Activated CD4-positive, alpha-beta T cell treated with anti-CD3 and anti-CD28 coated beads for 1 hour (primary cell): ENCODE measurements at regions not wholly inside any gene's neighbourhood (a gene's known extent, or its start where the extent isn't known, plus 50 kb on each side); places are given as distances from the start of the nearest gene placed in this dataset.

Source experiments
- DNase-seq: peaks from one replicate; pipeline ENCODE4 v3.0.0-alpha.2; 2020

DNA sequence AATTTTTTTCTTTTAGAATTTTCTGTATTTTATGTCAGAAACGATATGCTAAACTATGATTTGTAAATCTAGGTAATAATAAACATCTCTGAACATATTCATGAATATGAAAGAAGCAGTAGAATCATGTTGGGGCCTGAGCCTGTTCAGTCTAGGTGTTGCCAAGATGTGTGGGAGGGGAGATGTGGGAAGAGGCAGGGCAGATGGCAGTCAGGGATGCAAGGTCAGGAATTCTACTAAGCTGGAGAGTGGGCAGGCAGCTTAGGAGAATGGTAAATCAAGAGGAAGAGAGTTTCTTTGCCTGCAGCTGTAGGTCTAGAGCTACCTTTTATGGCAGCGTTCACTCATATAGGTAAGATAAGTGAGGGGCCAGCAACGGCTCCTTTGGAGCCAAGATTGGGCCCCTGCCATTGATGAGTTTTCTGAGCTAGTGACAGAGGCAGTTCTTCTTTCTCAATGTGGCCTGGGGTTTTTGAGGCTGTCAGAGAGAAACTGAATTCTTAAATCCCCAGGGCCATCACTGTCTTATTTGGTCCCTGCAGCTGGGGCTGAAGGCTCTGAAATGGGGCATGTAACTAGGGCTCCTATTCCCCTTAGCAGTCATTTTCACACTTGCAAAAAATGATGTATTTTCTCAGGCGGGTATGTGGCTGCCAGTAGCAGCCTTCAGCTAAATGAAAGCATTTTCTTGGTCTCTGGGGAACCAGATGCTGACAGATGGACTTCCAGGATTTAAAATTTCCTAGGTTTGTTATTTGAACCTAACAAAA lies 232.8 kb downstream of the PIK3C3 start:
- no peak for DNase-seq

DNA sequence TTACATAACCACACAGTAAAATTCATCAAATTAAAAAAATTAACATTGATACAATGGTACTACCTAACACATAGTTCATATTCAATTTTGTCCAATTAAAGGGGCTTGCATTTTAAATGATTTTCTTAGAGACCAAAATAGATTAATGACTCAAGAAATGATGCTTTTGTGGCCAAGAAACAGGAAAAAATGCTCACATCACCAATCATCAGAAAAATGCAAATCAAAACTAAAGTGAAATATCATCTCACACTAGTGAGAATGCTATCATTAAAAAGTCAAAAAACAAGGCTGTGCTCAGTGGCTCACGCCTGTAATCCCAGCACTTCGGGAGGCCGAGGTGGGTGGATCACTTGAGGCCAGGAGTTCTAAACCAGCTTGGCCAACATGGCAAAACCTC lies 235.6 kb downstream of the PIK3C3 start:
- DNase-seq = no peak

DNA sequence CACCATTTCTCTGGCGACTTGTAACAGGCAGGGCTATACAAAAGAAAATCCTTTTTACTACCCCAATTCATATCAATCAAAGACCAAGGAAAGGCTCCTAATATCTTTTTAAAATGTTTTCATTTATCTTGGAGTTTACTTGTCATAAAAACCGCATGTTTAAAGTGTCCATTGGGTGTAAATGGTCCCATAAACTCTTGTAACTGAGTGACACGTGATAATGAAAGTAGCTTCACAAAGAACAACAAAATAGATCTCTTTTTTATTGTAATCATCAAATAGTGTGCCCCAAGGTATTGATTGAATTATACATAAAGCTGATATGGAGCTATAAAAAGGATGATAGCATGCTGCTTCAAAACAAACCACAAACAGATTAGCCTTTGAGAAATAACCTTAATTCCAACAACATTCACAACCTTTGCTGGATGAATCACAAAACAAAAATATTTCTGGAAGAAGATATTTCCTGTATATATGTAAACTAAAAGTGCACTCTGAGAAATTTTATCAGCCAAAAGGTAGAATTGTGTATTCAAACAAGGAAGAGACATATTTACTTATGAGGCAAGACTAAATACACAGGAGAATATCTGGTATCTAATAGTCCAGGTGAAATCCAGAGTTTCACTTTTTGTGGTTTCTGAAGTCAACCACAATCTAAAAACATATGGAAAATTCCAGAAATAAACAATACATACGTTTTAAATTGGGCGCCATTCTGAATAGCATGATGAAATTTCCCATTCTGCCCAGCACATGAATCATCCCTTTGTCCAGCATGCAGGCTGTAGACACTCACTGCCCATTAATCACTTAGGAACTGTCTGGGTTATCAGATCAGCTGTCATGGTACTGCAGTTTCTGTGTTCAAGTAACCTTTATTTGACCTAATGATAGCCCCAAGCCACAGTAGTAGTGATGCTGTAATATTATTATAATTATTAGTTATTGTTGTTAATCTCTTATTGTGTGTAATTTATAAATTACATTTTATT lies 237.5 kb downstream of the PIK3C3 start:
- DNase-seq = no peak

DNA sequence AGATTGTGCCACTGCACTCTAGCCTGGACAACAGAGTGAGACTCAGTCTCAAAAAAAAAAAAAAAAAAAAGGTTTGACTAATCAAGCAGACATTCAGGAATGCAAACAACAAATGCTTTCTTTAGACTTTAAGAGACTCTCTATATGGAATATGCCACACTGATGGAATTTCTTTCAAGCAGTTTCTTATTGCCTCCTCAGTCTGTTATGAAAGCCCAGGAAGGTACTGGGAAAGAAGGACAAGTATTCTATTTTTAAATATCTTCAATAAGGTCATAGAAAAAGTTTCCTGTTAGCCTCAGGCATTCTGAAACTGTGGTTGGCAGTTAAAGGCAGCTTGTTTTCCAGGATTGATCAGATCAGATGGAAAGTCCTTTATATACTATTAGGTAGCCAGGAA lies 241.6 kb downstream of the PIK3C3 start:
- DNase-seq = no peak

DNA sequence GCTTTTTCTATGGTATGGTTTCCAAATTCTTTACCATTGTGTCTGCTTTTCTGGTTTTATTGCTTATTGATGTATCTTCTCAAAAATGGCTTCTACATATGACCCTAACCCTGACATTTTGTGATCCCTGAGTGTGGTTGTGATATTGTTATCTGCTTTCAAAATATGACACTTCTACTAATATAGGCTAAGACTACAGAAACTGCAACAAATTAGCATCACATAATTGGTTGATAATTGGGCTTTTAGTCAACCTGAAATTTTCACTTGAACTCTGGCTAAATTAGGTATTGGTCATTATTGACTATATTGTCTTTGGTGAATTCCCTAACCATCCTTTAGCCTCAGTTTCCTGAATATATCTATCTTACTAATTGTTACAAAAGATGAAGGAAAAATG lies 246.1 kb downstream of the PIK3C3 start:
- DNase-seq = no peak

DNA sequence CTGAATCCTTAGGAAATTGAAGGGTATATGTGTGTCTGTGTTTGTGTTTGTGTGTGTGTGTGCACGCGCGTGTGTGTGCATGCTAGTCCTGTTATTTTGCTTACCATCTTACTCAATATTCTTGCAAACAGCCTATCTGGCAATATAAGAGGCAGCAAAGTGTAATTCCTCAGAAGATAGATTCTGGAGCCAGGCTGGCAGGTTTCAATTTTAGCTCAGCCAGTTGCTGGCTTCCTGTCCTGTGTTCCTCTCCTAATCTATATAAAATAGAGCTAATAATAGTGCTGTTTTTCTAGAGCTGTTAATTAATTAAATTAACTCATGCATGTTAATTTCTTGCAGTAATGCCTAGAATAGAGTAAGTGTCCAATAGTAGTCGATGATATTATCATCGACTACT lies 256.2 kb downstream of the PIK3C3 start:
- DNase-seq = no peak

DNA sequence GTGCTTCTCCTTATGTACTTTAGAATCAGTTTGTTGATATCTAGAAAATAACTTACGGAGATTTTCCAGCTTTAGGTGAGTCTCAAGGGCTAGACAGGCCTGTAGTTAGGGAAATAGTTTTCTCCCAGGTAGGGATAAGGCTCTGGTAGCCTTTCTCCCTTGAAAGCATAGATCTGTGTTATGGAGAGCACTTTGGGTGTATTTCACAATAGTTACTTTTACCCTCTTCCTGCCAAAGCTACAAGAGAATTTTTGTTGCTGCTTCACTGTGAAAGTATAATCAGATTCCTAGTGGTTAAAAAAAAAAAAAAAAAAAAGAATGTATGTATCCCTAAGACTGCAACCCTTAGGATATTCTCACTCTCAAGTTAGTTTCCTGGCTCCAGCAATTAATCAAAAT lies 267.5 kb downstream of the PIK3C3 start:
- DNase-seq = no peak

DNA sequence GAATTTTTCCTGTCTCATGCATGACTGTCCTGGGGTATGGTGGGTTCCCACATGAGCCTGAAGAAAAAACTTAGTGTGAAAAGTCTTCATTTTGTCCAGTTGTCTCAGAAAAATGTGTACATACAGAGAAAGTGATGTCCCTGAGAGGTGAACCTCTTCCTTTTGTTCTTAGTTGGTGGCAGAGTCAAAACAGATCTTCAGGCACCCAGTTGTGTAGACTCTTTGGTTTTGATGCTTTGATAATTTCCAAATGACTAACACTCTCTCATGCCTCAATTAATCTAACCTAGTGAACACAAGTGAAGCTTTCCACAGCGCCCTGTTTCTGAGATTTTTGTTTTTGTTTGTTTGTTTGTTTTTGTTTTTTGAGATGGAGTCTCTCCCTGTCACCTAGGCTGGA lies 273.5 kb downstream of the PIK3C3 start:
- no peak for DNase-seq

DNA sequence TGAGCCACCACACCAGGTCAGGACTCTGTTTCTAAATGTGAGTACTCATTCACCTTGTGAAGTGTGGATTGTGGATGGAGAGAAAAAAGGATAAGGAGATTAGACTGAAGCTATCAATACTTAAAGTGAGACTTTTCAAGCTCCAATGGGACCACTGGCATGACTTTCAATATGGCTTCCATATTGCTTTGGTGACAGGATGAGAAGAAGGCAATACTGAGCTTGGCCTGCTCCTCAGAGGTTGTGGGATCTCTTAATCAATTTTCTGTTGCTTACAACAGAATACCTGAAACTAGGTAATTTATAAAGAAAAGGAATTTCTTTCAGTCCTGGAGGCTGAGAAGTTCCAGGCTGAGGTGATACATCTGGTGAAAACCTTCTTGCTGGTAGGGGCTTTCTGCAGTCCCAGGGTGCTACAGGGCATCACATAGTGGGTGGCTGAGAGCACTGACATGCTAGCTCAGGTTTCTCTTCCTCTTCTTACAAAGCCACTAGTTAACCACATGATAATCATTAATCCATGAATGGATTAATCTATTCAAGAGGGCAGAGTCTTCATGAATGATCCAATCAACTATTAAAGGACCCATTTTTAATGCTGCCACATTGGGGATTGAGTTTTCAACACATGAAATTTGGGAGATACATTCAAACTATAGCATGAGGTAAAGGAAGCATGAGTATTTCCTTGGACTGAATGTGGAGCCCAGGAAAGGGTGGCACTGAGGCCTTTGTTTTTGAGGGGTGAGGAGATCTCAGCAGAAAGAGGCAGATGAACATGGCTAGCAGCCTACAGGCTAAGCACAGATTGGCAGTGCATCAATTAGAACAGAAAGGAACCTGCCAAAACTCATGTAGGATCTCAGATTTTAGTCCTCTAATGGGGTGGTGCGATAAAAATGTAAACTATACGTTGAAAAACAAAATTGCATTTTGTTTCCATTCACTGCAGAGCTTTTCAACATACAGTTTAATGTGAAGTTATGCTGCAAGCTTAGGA lies 274.5 kb downstream of the PIK3C3 start:
- no peak for DNase-seq

DNA sequence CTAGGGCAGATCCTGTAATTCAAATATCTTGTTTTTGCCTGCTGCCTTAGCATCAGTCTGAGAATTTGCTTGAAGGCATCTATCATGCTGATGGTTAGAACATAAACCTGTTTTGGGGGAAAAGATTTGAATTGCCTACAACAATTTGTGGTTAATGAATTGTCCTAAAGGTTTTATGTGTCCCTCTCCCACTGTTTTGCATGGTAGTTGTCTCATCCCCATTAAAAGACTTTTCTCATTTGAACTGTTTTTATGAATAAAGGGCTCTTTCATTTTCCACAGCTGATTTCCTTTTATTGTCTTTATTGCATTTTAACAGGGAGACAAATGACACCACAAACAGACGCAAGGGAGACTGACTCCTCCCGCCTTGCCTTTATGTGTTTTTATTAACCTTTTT lies 275.6 kb downstream of the PIK3C3 start:
- no peak for DNase-seq

DNA sequence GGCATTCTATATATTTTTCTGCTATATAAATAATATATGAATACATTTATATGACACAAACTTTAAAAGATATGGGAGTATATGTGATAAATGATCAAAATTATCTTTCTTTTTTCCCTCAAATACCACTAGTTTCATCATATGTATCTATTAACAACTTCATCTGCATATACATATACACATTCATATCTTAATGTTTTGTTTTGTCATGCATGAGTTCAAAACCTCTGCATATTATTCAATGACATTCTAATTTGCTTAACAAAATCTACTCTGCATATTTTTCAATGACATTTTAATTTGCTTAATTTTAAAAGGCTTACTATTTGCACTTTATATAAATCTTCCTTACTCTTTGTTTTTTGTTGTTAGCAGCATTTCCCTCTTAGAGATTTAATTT lies 276.2 kb downstream of the PIK3C3 start:
- DNase-seq = no peak

DNA sequence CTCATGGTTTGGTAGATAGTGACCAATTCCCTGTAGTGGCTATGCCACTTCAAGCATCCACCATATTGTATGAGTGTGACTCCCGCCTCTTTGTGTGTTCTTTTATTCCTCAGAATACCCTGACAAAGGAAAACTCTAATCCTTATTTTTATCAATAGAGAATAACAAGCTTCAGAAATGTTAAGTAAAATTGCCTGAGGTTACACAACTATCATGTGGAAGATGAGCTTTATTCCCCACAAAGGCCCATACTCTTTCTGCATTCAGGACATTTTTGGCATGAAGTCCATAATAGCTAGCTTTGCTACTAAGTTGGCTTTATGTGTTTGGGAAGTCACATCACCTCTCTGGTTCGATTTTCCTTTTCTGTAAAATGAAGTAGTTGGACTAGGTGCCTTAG lies 276.8 kb downstream of the PIK3C3 start:
- no peak for DNase-seq

DNA sequence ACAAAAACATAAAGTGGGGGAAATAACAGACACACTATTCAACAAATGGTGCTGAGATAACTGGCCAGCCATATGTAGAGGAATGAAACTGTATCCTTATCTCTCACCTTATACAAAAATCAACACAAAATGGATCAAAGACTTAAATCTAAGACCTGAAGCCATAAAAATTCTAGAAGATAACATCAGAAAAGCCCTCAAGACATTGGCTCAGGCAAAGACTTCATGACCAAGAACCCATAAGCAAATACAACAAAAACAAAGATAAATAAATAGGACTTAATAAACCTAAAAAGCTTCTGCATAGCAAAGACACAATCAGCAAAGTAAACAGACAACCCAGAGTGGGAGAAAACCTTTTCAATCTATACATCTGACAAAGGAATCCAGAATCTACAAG lies 278.9 kb downstream of the PIK3C3 start:
- no peak for DNase-seq

DNA sequence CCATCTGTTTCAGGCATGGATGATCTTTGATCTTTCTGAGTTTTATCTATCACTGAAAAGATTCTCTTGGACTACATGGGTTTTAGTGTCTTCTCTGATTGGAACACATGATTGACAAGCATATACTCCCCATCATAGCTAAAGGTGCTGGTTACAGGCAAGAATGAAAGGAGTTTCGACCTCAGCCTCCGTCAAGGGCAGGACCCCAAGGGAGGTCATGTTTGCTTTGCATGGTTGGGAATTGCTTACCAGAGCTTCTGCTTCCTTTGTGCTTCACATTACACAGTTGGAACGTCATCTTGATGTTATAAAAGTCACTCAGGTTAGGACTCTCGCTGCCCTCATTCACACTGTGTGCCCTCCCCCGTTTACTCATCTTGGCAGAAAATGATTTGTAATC lies 287.7 kb downstream of the PIK3C3 start:
- DNase-seq = no peak

DNA sequence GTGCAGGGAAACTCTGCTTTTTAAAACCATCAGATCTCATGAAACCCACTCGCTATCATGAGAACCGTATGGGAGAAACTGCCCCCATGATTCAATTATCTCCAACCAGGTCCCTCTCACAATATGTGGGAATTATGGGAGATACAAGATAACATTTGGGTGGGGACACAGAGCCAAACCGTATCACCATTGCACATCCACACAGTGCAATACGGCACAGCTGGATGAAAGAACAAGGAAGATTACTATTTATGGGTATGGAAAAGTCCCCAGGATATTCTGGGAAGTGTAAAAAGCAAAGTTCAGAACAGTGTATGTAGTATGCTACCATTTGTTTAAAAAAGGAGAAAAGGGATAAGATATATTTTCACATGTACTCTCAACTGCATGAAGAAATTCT lies 290.1 kb downstream of the PIK3C3 start:
- no peak for DNase-seq

DNA sequence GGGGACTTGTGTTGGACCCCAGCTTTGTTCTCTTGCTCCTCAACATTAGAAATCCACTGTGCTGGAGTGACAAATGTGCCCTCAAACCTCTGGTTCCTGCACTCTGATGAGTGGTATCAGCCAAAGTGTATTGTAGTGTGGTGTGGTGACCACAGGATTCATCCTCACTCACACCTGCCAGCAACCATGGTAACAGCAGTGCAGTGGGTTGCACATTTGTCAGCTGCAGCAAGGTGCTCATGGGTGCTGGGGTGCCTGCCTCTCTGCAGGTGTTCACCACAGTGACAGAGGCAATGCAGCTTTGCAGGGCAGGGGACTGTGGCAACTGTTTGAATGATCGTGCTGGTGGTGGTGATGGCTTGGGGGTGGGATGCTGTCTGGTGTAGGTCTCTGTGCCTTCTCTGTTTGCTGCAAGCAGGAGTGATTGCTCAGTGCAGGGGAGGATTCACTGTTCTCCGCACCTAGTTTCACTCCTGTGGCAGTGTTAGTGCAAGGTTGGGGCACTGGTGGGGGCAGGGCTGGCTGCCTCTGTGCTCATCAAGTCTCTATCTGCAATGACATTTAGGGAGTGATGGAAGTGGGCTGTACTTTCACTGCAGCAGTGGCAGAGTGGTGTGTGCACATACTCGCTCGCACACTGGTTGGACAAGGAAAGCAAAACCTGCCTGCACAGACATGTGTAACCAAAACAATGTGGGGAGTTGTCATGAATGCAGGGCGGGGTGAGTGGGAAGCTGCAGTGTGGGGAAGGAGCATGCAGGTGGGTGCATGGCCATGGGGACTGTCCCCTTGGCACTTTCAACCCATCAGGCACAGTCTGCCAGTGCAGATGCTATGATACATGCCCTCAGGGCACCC lies 301.1 kb downstream of the PIK3C3 start:
- DNase-seq = no peak

DNA sequence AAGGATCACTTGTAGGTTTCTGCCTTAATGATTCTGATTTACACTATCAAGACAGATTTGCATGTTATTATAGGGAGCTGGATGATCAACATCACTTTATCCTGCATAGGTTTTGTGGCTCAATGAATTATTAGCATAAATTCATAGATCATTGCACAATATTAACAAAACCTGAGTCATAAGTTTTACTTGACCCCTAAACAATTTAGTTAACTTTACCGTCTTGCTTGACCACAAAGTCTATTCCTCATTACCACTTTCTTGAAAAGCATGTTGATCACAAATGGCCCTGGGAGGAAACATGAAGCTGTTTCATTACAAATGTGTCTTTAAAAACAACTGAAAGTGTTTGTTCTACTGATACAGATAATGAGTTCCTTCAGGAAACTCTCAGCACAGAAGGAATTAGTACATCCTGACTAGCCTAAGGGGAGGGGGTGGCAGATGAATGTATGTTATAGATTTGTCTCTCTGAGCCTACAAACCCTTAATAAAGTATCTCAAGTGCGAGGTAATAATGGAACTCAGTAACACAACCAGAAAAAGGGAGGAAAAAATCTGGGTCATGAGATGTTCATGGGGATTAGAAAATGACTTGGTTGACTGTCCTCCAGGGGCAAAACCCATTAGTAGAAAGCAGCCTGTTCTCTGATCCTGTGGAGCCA lies 303.4 kb downstream of the PIK3C3 start:
- DNase-seq = no peak

DNA sequence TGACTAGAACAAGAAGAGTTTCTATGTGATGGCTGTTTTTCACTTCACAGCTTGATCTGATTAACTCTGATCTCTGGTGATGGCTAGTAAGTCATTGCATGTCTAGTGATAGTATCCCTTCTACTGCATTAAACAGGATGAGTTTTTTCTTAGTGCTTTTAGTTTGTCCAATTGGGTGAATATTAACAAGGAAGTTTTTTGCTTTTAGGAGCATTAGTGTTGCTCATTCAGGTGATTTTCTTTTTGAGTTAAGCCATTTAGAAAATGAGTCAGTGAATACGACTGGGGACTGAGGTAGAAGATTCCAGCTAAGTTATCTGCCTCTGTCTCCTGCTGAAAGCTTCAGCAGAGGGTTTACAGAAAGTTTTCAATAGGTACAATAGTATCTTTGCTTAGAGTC lies 306.7 kb downstream of the PIK3C3 start:
- DNase-seq = no peak

DNA sequence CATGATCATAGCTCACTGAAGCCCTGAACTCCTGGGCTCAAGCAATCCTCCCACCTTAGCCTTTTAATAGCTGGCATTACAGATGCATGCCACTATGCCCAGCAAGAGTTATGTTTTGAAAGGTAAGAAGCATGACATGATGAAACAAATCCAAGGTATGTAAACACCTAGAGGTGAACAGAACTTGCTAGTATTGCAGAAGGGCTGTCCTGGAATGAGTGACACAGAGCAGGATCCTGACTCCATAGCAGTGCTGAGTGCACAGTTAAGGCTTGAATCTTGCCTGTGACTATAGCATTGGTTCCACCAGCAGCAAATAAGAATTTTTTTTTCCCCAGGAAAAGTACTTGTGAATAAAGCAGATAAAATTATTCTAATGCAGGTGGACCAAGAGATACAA lies 309.5 kb downstream of the PIK3C3 start:
- DNase-seq = no peak

DNA sequence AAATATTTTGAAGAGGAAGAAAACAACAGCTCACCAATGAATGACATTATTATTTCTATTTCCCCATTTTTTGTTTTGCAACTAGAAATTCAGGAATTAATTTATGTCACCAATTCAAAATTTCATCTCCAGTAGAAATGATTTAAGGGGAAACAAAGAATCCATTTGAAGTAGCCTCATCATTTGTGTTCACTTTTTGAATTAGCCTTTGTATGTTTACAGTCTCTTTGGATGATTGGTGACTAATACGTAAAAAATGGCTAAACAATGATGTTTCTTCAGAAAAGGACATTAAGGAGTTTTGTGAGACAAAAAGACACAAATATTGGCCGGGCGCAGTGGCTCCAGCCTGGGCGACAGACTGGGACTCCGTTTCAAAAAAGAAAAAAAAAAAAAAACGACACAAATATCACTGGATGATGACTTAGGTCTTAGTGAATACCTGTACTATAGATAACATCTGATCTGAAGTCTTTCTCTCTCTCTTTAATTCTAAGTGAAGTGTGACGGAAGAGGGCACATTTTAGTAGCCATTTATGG lies 313.2 kb downstream of the PIK3C3 start:
- DNase-seq = no peak

DNA sequence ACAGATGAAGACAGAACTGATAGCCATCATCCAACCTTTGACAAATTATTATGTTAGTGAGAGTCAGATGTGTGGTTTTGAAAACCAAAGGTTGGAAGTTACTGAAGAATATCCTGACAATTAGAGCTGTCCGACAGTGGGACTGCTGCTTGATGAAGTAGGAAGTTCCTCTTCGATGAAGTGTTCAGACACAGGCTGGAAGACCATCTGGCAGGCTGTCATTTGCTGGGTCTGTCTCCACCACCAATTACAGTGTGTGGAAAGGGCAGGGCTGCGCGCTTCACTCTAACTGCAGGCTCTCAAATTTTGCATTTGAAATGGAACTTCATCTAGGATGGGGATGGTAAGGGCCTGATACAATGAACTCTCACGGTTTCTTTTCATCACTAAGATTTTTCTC lies 313.8 kb downstream of the PIK3C3 start:
- DNase-seq = no peak
